ENCODE measurements at regions not wholly inside any gene's neighbourhood (a gene's known extent, or its start where the extent isn't known, plus 50 kb on each side); places are given as distances from the start of the nearest gene placed in this dataset.

DNA sequence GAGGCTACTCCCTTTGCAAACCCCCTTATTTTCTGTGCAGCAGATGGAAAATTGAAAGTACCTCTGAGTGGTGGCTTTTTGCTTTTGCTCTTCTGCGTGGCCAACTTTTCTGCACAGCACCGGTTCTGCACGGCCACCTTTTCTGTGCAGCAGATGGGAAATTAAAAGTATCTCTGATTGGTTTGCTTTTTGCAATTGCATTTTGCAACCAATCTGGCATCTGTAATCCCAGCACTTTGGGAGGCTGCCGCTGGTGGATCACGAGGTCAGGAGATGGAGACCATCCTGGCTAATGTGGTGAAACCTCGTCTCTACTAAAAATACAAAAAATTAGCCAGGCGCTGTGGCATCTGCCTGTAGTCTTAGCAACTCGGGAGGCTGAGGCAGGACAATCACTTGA is 79.5 kb upstream of the CHMP2B start:
- Histone ChIP-seq H4K20me1 (replicated peaks; ENCODE audit: control insufficient read depth, insufficient read depth, low read length) (no peaks in the 10 kb centered on the region), H3K9ac (ENCODE audit: insufficient read depth in 1 of 2, low read depth in 2 of 2, low read length in 2 of 2) (no peak overlapping the region), H3K4me2 (ENCODE audit: insufficient read depth, low read length) (no peak overlapping the region), H3K27me3 (ENCODE audit: control insufficient read depth in 2 of 2, insufficient read depth in 2 of 2, low read length in 2 of 2) (no peaks in the 10 kb centered on the region), H3K27ac (ENCODE audit: extremely low read depth, low read depth, low read length) (no peak overlapping the region), H3K9me3 (replicated peaks; ENCODE audit: control insufficient read depth, insufficient read depth, low read depth, low read length) (no peaks in the 10 kb centered on the region), H3K9me1 (ENCODE audit: control insufficient read depth, insufficient read depth, low read length) (no peaks in the 10 kb centered on the region), H2AFZ (ENCODE audit: low read depth, low read length) (no peak overlapping the region), H3K79me2 (ENCODE audit: control insufficient read depth, insufficient read depth, low read length) (no peaks in the 10 kb centered on the region), H3K36me3 (ENCODE audit: control insufficient read depth, insufficient read depth, low read length) (no peaks in the 10 kb centered on the region), H3K4me1 (replicated peaks in 1 of 2; ENCODE audit: control insufficient read depth in 2 of 2, insufficient read depth in 2 of 2, low read length in 2 of 2) (no peaks in the 10 kb centered on the region), H3K4me3 (no peak overlapping the region)
- no peak for DNase-seq (ENCODE audit: extremely low read depth in 1 of 4, low spot score in 3 of 4)
- no TSS peak for BruUV-seq (replicated peaks)
- intact Hi-C loops (cut with micrococcal nuclease) (no loop called here), in situ Hi-C loops (cut with MboI) (no loop called here)
- ATAC-seq: no peak
- WGBS (ENCODE audit: insufficient coverage, low coverage, missing lambda C conversion rate): 0% methylated on average over 8 of the region's 8 CpGs
- ChIA-PET POLR2A (no interaction called here), CTCF (ENCODE audit: low intra/inter-chr PET ratio) (no interaction called here)
- FAIRE-seq: no peak
- TF ChIP-seq, protein P1, sequence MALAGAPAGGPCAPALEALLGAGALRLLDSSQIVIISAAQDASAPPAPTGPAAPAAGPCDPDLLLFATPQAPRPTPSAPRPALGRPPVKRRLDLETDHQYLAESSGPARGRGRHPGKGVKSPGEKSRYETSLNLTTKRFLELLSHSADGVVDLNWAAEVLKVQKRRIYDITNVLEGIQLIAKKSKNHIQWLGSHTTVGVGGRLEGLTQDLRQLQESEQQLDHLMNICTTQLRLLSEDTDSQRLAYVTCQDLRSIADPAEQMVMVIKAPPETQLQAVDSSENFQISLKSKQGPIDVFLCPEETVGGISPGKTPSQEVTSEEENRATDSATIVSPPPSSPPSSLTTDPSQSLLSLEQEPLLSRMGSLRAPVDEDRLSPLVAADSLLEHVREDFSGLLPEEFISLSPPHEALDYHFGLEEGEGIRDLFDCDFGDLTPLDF (CRISPR knock-in tag; IDR thresholded peaks at IDR 0.05): no peak
- TF ChIP-seq TBP (optimal IDR thresholded peaks at IDR 0.05; ENCODE audit: low read depth, low read length) (no peak), ZBTB1 (CRISPR knock-in tag; IDR thresholded peaks at IDR 0.05; ENCODE audit: borderline replicate concordance, low read depth) (no peak), ELF1 (tag; IDR thresholded peaks at IDR 0.05) (no peak)
- TF ChIP-seq, protein P2, sequence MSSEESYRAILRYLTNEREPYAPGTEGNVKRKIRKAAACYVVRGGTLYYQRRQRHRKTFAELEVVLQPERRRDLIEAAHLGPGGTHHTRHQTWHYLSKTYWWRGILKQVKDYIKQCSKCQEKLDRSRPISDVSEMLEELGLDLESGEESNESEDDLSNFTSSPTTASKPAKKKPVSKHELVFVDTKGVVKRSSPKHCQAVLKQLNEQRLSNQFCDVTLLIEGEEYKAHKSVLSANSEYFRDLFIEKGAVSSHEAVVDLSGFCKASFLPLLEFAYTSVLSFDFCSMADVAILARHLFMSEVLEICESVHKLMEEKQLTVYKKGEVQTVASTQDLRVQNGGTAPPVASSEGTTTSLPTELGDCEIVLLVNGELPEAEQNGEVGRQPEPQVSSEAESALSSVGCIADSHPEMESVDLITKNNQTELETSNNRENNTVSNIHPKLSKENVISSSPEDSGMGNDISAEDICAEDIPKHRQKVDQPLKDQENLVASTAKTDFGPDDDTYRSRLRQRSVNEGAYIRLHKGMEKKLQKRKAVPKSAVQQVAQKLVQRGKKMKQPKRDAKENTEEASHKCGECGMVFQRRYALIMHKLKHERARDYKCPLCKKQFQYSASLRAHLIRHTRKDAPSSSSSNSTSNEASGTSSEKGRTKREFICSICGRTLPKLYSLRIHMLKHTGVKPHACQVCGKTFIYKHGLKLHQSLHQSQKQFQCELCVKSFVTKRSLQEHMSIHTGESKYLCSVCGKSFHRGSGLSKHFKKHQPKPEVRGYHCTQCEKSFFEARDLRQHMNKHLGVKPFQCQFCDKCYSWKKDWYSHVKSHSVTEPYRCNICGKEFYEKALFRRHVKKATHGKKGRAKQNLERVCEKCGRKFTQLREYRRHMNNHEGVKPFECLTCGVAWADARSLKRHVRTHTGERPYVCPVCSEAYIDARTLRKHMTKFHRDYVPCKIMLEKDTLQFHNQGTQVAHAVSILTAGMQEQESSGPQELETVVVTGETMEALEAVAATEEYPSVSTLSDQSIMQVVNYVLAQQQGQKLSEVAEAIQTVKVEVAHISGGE (CRISPR knock-in tag; IDR thresholded peaks at IDR 0.05): no peak
- TF ChIP-seq, protein P3, sequence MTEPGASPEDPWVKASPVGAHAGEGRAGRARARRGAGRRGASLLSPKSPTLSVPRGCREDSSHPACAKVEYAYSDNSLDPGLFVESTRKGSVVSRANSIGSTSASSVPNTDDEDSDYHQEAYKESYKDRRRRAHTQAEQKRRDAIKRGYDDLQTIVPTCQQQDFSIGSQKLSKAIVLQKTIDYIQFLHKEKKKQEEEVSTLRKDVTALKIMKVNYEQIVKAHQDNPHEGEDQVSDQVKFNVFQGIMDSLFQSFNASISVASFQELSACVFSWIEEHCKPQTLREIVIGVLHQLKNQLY (CRISPR knock-in tag; conservative IDR thresholded peaks at IDR 0.05): no peak
- TF ChIP-seq, protein P4, sequence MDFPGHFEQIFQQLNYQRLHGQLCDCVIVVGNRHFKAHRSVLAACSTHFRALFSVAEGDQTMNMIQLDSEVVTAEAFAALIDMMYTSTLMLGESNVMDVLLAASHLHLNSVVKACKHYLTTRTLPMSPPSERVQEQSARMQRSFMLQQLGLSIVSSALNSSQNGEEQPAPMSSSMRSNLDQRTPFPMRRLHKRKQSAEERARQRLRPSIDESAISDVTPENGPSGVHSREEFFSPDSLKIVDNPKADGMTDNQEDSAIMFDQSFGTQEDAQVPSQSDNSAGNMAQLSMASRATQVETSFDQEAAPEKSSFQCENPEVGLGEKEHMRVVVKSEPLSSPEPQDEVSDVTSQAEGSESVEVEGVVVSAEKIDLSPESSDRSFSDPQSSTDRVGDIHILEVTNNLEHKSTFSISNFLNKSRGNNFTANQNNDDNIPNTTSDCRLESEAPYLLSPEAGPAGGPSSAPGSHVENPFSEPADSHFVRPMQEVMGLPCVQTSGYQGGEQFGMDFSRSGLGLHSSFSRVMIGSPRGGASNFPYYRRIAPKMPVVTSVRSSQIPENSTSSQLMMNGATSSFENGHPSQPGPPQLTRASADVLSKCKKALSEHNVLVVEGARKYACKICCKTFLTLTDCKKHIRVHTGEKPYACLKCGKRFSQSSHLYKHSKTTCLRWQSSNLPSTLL (IDR thresholded peaks at IDR 0.05): no peak

All from K562 (cell line).